SH-SY5Y (cell line): ENCODE measurements at regions not wholly inside any gene's neighbourhood (a gene's known extent, or its start where the extent isn't known, plus 50 kb on each side); places are given as distances from the start of the nearest gene placed in this dataset.

Experiments
- GATA2 ChIP-seq: IDR thresholded peaks from 2 replicates; pipeline ENCODE4 v1.6.1; 2011; ENCODE audit warnings: mild to moderate bottlenecking, low read depth, low read length
- GATA3 ChIP-seq: IDR thresholded peaks from 2 replicates; pipeline ENCODE4 v1.6.1; 2011; ENCODE audit warnings: low read depth, mild to moderate bottlenecking, low read length, moderate library complexity

- TF ChIP-seq GATA2 (no peak), GATA3 (no peak)
These were observed 340.1 kb downstream of the PHF14 start for GRCh38 chr7:11313801-11314200.
